Erythroblast (primary cell): ENCODE measurements at regions not wholly inside any gene's neighbourhood (a gene's known extent, or its start where the extent isn't known, plus 50 kb on each side); places are given as distances from the start of the nearest gene placed in this dataset.

ENCODE experiments used
- GATA1 ChIP-seq: IDR thresholded peaks from 2 replicates; pipeline ENCODE4 v1.6.1; 2011; ENCODE audit warnings: low read depth, mild to moderate bottlenecking, control low read depth, low read length, moderate library complexity
- POLR2A ChIP-seq: IDR thresholded peaks from 2 replicates; pipeline ENCODE4 v1.6.1; 2011; ENCODE audit warnings: mild to moderate bottlenecking, low read length

DNA sequence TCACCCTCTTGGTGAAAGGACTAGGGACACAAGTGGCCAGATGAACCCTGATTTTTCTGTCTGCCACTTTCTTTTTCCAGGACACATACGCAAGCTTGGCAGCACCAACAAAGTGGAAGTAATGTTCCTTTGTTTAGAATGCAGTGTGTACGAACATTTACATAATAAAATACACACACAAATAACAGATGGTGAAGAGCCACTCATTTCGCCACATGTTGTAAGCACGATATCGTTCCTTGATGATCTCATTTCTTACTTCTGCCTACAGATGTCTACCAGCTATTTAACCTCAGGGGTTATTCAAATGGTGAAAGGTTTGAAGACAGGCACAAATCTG is 670.2 kb upstream of the CXADR start:
- no peak for TF ChIP-seq POLR2A
- TF ChIP-seq GATA1: no peak
